ENCODE measurements at regions not wholly inside any gene's neighbourhood (a gene's known extent, or its start where the extent isn't known, plus 50 kb on each side); places are given as distances from the start of the nearest gene placed in this dataset.

GRCh38 chr13:21761770-21762169 is 90.9 kb downstream of the FGF9 start:
- Histone ChIP-seq H4K12ac (ENCODE audit: low read depth, low read length) (no peak overlapping the region), H3K18ac (ENCODE audit: low read length) (no peak overlapping the region), H3K4me1 (ENCODE audit: control insufficient read depth in 1 of 2, insufficient read depth in 2 of 2, low read length in 2 of 2) (no peaks in the 10 kb centered on the region), H3K27ac (ENCODE audit: low read depth, low read length) (no peak overlapping the region), H3K9me3 (ENCODE audit: insufficient read depth, low read depth, low read length) (peaks cover 3% of the 10 kb centered on the region), H2BK120ac (ENCODE audit: insufficient read depth, low read length, poor library complexity) (no peak overlapping the region), H3K79me2 (ENCODE audit: control insufficient read depth, insufficient read depth, low read length, poor library complexity) (no peaks in the 10 kb centered on the region), H3K27me3 (ENCODE audit: insufficient read depth, low read length) (no peaks in the 10 kb centered on the region), H4K8ac (ENCODE audit: low read depth, low read length) (no peak overlapping the region), H3K4me3 (ENCODE audit: low read depth, low read length) (no peak overlapping the region), H3K23ac (ENCODE audit: low read length) (no peak overlapping the region), H3K4me2 (ENCODE audit: low read length) (no peak overlapping the region), H3K9ac (ENCODE audit: low read length) (no peak overlapping the region), H2AK5ac (ENCODE audit: low read length) (no peak overlapping the region), H3K4ac (ENCODE audit: low read depth, low read length) (no peak overlapping the region), H2AFZ (ENCODE audit: insufficient read depth, low read length, poor library complexity) (no peak overlapping the region), H4K91ac (ENCODE audit: low read depth, low read length) (no peak overlapping the region), H2BK12ac (ENCODE audit: low read length) (no peak overlapping the region), H3K14ac (ENCODE audit: low read length) (no peak overlapping the region), H2BK5ac (ENCODE audit: low read depth, low read length, poor library complexity) (no peak overlapping the region), H3K36me3 (ENCODE audit: control insufficient read depth in 1 of 2, insufficient read depth in 2 of 2, low read length in 2 of 2) (no peaks in the 10 kb centered on the region), H3K79me1 (ENCODE audit: low read length) (no peaks in the 10 kb centered on the region)
- no peak for DNase-seq
- WGBS (ENCODE audit: extremely low coverage, insufficient coverage, insufficient read length): no CpG with 5 or more reads among the region's 5 CpGs

- Histone ChIP-seq H3K4me2 (ENCODE audit: low read length) (no peak overlapping the region), H3K27ac (ENCODE audit: low read depth, low read length) (no peak overlapping the region), H3K4me3 (ENCODE audit: low read depth, low read length) (no peak overlapping the region), H3K79me1 (ENCODE audit: low read length) (no peaks in the 10 kb centered on the region), H4K8ac (ENCODE audit: low read depth, low read length) (no peak overlapping the region), H3K4me1 (ENCODE audit: control insufficient read depth in 1 of 2, insufficient read depth in 2 of 2, low read length in 2 of 2) (no peaks in the 10 kb centered on the region), H2BK5ac (ENCODE audit: low read depth, low read length, poor library complexity) (no peak overlapping the region), H2BK120ac (ENCODE audit: insufficient read depth, low read length, poor library complexity) (no peak overlapping the region), H3K27me3 (ENCODE audit: insufficient read depth, low read length) (no peaks in the 10 kb centered on the region), H3K79me2 (ENCODE audit: control insufficient read depth, insufficient read depth, low read length, poor library complexity) (no peaks in the 10 kb centered on the region), H3K36me3 (ENCODE audit: control insufficient read depth in 1 of 2, insufficient read depth in 2 of 2, low read length in 2 of 2) (no peaks in the 10 kb centered on the region), H3K18ac (ENCODE audit: low read length) (no peak overlapping the region), H3K23ac (ENCODE audit: low read length) (no peak overlapping the region), H3K4ac (ENCODE audit: low read depth, low read length) (no peak overlapping the region), H2BK12ac (ENCODE audit: low read length) (no peak overlapping the region), H3K9ac (ENCODE audit: low read length) (no peak overlapping the region), H2AFZ (ENCODE audit: insufficient read depth, low read length, poor library complexity) (no peak overlapping the region), H3K14ac (ENCODE audit: low read length) (no peak overlapping the region), H2AK5ac (ENCODE audit: low read length) (no peak overlapping the region), H3K9me3 (ENCODE audit: insufficient read depth, low read depth, low read length) (peaks cover 2% of the 10 kb centered on the region), H4K91ac (ENCODE audit: low read depth, low read length) (no peak overlapping the region), H4K12ac (ENCODE audit: low read depth, low read length) (no peak overlapping the region)
- DNase-seq: no peak
- 100% methylated on average over 1 of the region's 8 CpGs for WGBS (ENCODE audit: extremely low coverage, insufficient coverage, insufficient read length)
Observed at GRCh38 chr13:21762512-21762911, 91.6 kb downstream of the FGF9 start.

GRCh38 chr13:21767032-21767431 is 96.2 kb downstream of the FGF9 start:
- Histone ChIP-seq H2BK12ac (ENCODE audit: low read length) (no peak overlapping the region), H4K12ac (ENCODE audit: low read depth, low read length) (no peak overlapping the region), H3K4ac (ENCODE audit: low read depth, low read length) (no peak overlapping the region), H3K79me1 (ENCODE audit: low read length) (no peaks in the 10 kb centered on the region), H4K8ac (ENCODE audit: low read depth, low read length) (no peak overlapping the region), H3K27me3 (ENCODE audit: insufficient read depth, low read length) (no peaks in the 10 kb centered on the region), H3K14ac (ENCODE audit: low read length) (no peak overlapping the region), H3K4me1 (ENCODE audit: control insufficient read depth in 1 of 2, insufficient read depth in 2 of 2, low read length in 2 of 2) (no peaks in the 10 kb centered on the region), H2BK5ac (ENCODE audit: low read depth, low read length, poor library complexity) (no peak overlapping the region), H3K4me2 (ENCODE audit: low read length) (no peak overlapping the region), H3K4me3 (ENCODE audit: low read depth, low read length) (no peak overlapping the region), H4K91ac (ENCODE audit: low read depth, low read length) (no peak overlapping the region), H3K23ac (ENCODE audit: low read length) (no peak overlapping the region), H2BK120ac (ENCODE audit: insufficient read depth, low read length, poor library complexity) (no peak overlapping the region), H3K27ac (ENCODE audit: low read depth, low read length) (no peak overlapping the region), H3K36me3 (ENCODE audit: control insufficient read depth in 1 of 2, insufficient read depth in 2 of 2, low read length in 2 of 2) (no peaks in the 10 kb centered on the region), H2AK5ac (ENCODE audit: low read length) (no peak overlapping the region), H3K18ac (ENCODE audit: low read length) (no peak overlapping the region), H3K9ac (ENCODE audit: low read length) (no peak overlapping the region), H3K79me2 (ENCODE audit: control insufficient read depth, insufficient read depth, low read length, poor library complexity) (no peaks in the 10 kb centered on the region), H2AFZ (ENCODE audit: insufficient read depth, low read length, poor library complexity) (no peak overlapping the region), H3K9me3 (ENCODE audit: insufficient read depth, low read depth, low read length) (no peaks in the 10 kb centered on the region)
- no CpG with 5 or more reads among the region's 8 CpGs for WGBS (ENCODE audit: extremely low coverage, insufficient coverage, insufficient read length)
- no peak for DNase-seq

DNA sequence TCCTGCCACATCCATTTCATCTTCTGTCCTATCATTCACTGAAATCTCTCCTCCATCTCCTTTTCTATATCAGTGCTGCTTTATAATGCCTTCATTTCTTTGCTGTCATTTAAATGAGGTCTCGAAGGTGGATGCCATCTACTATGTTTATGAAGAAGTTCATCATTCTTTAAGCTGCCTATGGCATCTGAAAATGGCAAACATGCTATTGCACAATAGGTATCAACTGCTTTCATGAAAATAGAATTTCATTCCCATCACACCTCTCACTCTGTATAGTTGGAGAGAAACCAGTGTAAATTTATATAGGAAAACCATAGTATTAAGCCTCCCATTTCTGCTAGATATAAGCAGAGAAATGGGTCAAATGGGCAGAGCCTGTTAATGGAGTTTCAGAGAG is 100.2 kb downstream of the FGF9 start:
- Histone ChIP-seq H3K9me3 (ENCODE audit: insufficient read depth, low read depth, low read length) (no peaks in the 10 kb centered on the region), H2BK12ac (ENCODE audit: low read length) (no peak overlapping the region), H2BK5ac (ENCODE audit: low read depth, low read length, poor library complexity) (no peak overlapping the region), H3K27me3 (ENCODE audit: insufficient read depth, low read length) (no peaks in the 10 kb centered on the region), H3K79me2 (ENCODE audit: control insufficient read depth, insufficient read depth, low read length, poor library complexity) (no peaks in the 10 kb centered on the region), H2AFZ (ENCODE audit: insufficient read depth, low read length, poor library complexity) (no peak overlapping the region), H3K14ac (ENCODE audit: low read length) (no peak overlapping the region), H3K36me3 (ENCODE audit: control insufficient read depth in 1 of 2, insufficient read depth in 2 of 2, low read length in 2 of 2) (no peaks in the 10 kb centered on the region), H3K4ac (ENCODE audit: low read depth, low read length) (no peak overlapping the region), H3K18ac (ENCODE audit: low read length) (no peak overlapping the region), H3K23ac (ENCODE audit: low read length) (no peak overlapping the region), H3K27ac (ENCODE audit: low read depth, low read length) (no peak overlapping the region), H3K4me1 (ENCODE audit: control insufficient read depth in 1 of 2, insufficient read depth in 2 of 2, low read length in 2 of 2) (no peaks in the 10 kb centered on the region), H4K91ac (ENCODE audit: low read depth, low read length) (no peak overlapping the region), H2BK120ac (ENCODE audit: insufficient read depth, low read length, poor library complexity) (no peak overlapping the region), H3K9ac (ENCODE audit: low read length) (no peak overlapping the region), H3K4me3 (ENCODE audit: low read depth, low read length) (no peak overlapping the region), H4K12ac (ENCODE audit: low read depth, low read length) (no peak overlapping the region), H3K79me1 (ENCODE audit: low read length) (no peaks in the 10 kb centered on the region), H4K8ac (ENCODE audit: low read depth, low read length) (no peak overlapping the region), H2AK5ac (ENCODE audit: low read length) (no peak overlapping the region), H3K4me2 (ENCODE audit: low read length) (no peak overlapping the region)
- no CpG with 5 or more reads among the region's 1 CpG for WGBS (ENCODE audit: extremely low coverage, insufficient coverage, insufficient read length)
- no peak for DNase-seq
